Liver (tissue), 8 donors: ENCODE measurements at regions not wholly inside any gene's neighbourhood (a gene's known extent, or its start where the extent isn't known, plus 50 kb on each side); places are given as distances from the start of the nearest gene placed in this dataset.

Source experiments
- DNase-seq: peaks from one replicate; pipeline ENCODE4 v3.0.0-alpha.2; 2017; ENCODE audit warnings: low spot score
- H3K27ac ChIP-seq, 2 donors: one replicate each; pipeline ENCODE4 v1.7.0; 2013; ENCODE audit warnings: inconsistent platforms in 2 of 2, low read length in 2 of 2, control low read depth in 1 of 2, low read depth in 1 of 2, mild to moderate bottlenecking in 1 of 2
- H3K27me3 ChIP-seq, 4 donors: one replicate each; pipeline versions ENCODE4 v1.6.1 to v1.7.0; 2013; ENCODE audit warnings: low read length in 3 of 4, inconsistent platforms in 1 of 4, mild to moderate bottlenecking in 1 of 4, moderate library complexity in 1 of 4; ENCODE audit not compliant: control insufficient read depth in 4 of 4, insufficient read depth in 4 of 4
- H3K36me3 ChIP-seq, 4 donors: one replicate each; pipeline versions ENCODE4 v1.6.1 to v1.7.0; 2013; ENCODE audit warnings: low read length in 3 of 4, mild to moderate bottlenecking in 3 of 4, low read depth in 1 of 4, moderate library complexity in 1 of 4; ENCODE audit not compliant: control insufficient read depth in 4 of 4, insufficient read depth in 3 of 4
- H3K4me1 ChIP-seq, 4 donors: one replicate each; pipeline versions ENCODE4 v1.6.1 to v1.7.0; 2013; ENCODE audit warnings: low read length in 3 of 4, mild to moderate bottlenecking in 3 of 4, moderate library complexity in 1 of 4; ENCODE audit not compliant: control insufficient read depth in 4 of 4, insufficient read depth in 4 of 4
- H3K4me3 ChIP-seq, 3 donors: one replicate each; pipeline versions ENCODE4 v1.6.1 to v1.7.0; 2013; ENCODE audit warnings: low read length in 3 of 3, control low read depth in 1 of 3, low read depth in 1 of 3, mild to moderate bottlenecking in 1 of 3
- H3K9ac ChIP-seq, 2 donors: one replicate each; pipeline ENCODE4 v1.7.0; 2013; ENCODE audit warnings: low read length in 2 of 2, mild to moderate bottlenecking in 2 of 2, moderate library complexity in 2 of 2, control low read depth in 1 of 2, low read depth in 1 of 2
- H3K9me3 ChIP-seq, 4 donors: one replicate each; pipeline versions ENCODE4 v1.6.1 to v1.7.0; 2013; ENCODE audit warnings: low read length in 3 of 4; ENCODE audit not compliant: control insufficient read depth in 4 of 4
- EGR1 ChIP-seq, 2 donors: IDR thresholded peaks; 2 replicates each; pipeline ENCODE4 v1.6.1; 2016 to 2018; ENCODE audit warnings: antibody characterized with exemption in 2 of 2, low read depth in 2 of 2
- GABPA ChIP-seq, 2 donors: IDR thresholded peaks in 1 of 2; conservative IDR thresholded peaks in 1 of 2; 2 replicates each; pipeline ENCODE4 v1.6.1; 2016; ENCODE audit warnings: antibody characterized with exemption in 2 of 2, mild to moderate bottlenecking in 1 of 2, moderate library complexity in 1 of 2
- HNF4A ChIP-seq, 2 donors: conservative IDR thresholded peaks; 2 replicates each; pipeline ENCODE4 v1.6.1; 2016; ENCODE audit warnings: antibody characterized with exemption in 2 of 2, mild to moderate bottlenecking in 2 of 2
- HNF4G ChIP-seq: IDR thresholded peaks from 2 replicates; pipeline ENCODE4 v1.6.1; 2016; ENCODE audit warnings: antibody characterized with exemption
- NR2F2 ChIP-seq: IDR thresholded peaks from 2 replicates; pipeline ENCODE4 v1.6.1; 2016; ENCODE audit warnings: antibody characterized with exemption
- RAD21 ChIP-seq, 2 donors: IDR thresholded peaks; 2 replicates each; pipeline ENCODE4 v1.6.1; 2016; ENCODE audit warnings: antibody characterized with exemption in 2 of 2, mild to moderate bottlenecking in 2 of 2
- RXRA ChIP-seq, 2 donors: IDR thresholded peaks; 2 replicates each; pipeline ENCODE4 v1.6.1; 2017 to 2018; ENCODE audit warnings: antibody characterized with exemption in 2 of 2, mild to moderate bottlenecking in 1 of 2
- TAF1 ChIP-seq: conservative IDR thresholded peaks from 2 replicates; pipeline ENCODE4 v1.6.1; 2016; ENCODE audit warnings: antibody characterized with exemption, mild to moderate bottlenecking
- YY1 ChIP-seq: IDR thresholded peaks from 2 replicates; pipeline ENCODE4 v1.6.1; 2016; ENCODE audit warnings: antibody characterized with exemption, mild to moderate bottlenecking
- WGBS: extraction: QIAGEN DNeasy Blood & Tissue Kit; methylation state at CpG from one replicate; pipeline ENCODE4 v1.1.7; 2013; 5-methylcytosine and 5-hydroxymethylcytosine counted together
- TF ChIP-seq, protein P1 (sequence below): fragments of 150-350 bp; IDR thresholded peaks from 2 replicates; pipeline ENCODE4 v1.5.1; 2017; ENCODE audit warnings: improper control_type of control experiment, low read depth, low read length; ENCODE audit not compliant: missing input control
- TF ChIP-seq, protein P2 (sequence below): IDR thresholded peaks from 2 replicates; pipeline ENCODE4 v1.6.1; 2016; ENCODE audit warnings: antibody characterized with exemption, mild to moderate bottlenecking
- TF ChIP-seq, protein P3 (sequence below): IDR thresholded peaks from 2 replicates; pipeline ENCODE4 v1.6.1; 2016; ENCODE audit warnings: antibody characterized with exemption
- donor health status: healthy.
- donor health status: healthy.
- donor health status: healthy.
- donor health status: healthy.
- donor health status: healthy.

DNA sequence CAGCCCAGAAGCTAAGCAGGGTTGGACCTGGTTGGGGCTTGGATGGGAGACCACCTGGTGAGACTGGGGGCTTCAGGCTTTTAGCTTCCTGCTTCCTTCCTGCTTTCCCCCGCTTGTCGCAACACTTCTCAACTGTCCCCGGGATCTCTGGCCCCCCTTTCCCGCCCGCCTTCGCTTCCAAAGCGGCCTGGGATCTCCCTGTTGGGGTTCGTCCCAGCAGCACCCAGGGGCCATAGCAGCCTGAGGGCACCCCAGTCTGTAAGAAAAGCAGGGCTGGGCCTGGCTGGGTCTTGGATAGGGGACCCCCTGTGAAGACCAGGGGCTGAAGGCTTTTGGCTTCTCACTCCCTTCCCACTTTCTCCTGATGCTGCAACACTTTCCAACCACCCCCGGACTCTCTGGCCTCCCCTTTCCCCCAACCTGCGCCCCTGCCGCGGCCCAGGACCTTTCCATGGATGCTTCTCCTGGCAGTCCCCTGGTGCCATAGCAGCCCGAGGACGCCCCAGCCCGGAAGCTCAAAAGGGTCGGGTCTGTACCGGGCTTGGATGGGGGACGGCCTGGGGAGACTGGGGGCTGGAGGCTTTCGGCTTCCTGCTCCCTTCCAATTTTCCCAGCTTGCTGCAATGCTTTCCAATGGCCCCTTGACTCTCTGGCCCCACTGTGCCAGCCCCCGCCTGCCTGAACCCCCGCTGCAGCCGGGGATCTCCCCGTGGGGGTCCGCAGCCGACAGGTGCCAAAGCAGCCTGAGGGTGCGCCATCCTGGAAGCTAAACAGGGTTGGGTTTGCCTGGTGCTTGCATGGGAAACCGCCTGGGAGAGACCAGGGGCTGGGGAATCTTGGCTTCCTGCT is 2276.2 kb downstream of the TP53TG3F start:
- WGBS: 79% methylated on average over 27 of the region's 27 CpGs
- peak; percentile 6 for DNase-seq
- H3K9ac ChIP-seq: no peak overlapping the region
- no peaks in the 10 kb centered on the region for H3K4me1 ChIP-seq
- no peaks in the 10 kb centered on the region for H3K27me3 ChIP-seq
- no peak overlapping the region for H3K27ac ChIP-seq
- no peak overlapping the region for H3K4me3 ChIP-seq
- H3K9me3 ChIP-seq: no peaks in the 10 kb centered on the region
- H3K36me3 ChIP-seq: no peaks in the 10 kb centered on the region
- no peak for TF ChIP-seq RXRA (IDR thresholded peaks at IDR 0.05)
- TF ChIP-seq, protein P1, sequence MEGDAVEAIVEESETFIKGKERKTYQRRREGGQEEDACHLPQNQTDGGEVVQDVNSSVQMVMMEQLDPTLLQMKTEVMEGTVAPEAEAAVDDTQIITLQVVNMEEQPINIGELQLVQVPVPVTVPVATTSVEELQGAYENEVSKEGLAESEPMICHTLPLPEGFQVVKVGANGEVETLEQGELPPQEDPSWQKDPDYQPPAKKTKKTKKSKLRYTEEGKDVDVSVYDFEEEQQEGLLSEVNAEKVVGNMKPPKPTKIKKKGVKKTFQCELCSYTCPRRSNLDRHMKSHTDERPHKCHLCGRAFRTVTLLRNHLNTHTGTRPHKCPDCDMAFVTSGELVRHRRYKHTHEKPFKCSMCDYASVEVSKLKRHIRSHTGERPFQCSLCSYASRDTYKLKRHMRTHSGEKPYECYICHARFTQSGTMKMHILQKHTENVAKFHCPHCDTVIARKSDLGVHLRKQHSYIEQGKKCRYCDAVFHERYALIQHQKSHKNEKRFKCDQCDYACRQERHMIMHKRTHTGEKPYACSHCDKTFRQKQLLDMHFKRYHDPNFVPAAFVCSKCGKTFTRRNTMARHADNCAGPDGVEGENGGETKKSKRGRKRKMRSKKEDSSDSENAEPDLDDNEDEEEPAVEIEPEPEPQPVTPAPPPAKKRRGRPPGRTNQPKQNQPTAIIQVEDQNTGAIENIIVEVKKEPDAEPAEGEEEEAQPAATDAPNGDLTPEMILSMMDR: no peak
- no peak for TF ChIP-seq RAD21 (IDR thresholded peaks at IDR 0.05)
- TF ChIP-seq NR2F2: no peak
- TF ChIP-seq, protein P2, sequence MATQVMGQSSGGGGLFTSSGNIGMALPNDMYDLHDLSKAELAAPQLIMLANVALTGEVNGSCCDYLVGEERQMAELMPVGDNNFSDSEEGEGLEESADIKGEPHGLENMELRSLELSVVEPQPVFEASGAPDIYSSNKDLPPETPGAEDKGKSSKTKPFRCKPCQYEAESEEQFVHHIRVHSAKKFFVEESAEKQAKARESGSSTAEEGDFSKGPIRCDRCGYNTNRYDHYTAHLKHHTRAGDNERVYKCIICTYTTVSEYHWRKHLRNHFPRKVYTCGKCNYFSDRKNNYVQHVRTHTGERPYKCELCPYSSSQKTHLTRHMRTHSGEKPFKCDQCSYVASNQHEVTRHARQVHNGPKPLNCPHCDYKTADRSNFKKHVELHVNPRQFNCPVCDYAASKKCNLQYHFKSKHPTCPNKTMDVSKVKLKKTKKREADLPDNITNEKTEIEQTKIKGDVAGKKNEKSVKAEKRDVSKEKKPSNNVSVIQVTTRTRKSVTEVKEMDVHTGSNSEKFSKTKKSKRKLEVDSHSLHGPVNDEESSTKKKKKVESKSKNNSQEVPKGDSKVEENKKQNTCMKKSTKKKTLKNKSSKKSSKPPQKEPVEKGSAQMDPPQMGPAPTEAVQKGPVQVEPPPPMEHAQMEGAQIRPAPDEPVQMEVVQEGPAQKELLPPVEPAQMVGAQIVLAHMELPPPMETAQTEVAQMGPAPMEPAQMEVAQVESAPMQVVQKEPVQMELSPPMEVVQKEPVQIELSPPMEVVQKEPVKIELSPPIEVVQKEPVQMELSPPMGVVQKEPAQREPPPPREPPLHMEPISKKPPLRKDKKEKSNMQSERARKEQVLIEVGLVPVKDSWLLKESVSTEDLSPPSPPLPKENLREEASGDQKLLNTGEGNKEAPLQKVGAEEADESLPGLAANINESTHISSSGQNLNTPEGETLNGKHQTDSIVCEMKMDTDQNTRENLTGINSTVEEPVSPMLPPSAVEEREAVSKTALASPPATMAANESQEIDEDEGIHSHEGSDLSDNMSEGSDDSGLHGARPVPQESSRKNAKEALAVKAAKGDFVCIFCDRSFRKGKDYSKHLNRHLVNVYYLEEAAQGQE: no peak
- no peak for TF ChIP-seq HNF4G
- no peak for TF ChIP-seq EGR1 (IDR thresholded peaks at IDR 0.05; ENCODE audit: low read depth in 2 of 2)
- no peak for TF ChIP-seq TAF1
- no peak for TF ChIP-seq YY1
- no peak for TF ChIP-seq GABPA (IDR thresholded peaks at IDR 0.05 in 1 of 2, conservative IDR thresholded peaks at IDR 0.05 in 1 of 2)
- TF ChIP-seq, protein P3, sequence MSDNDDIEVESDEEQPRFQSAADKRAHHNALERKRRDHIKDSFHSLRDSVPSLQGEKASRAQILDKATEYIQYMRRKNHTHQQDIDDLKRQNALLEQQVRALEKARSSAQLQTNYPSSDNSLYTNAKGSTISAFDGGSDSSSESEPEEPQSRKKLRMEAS: no peak

DNA sequence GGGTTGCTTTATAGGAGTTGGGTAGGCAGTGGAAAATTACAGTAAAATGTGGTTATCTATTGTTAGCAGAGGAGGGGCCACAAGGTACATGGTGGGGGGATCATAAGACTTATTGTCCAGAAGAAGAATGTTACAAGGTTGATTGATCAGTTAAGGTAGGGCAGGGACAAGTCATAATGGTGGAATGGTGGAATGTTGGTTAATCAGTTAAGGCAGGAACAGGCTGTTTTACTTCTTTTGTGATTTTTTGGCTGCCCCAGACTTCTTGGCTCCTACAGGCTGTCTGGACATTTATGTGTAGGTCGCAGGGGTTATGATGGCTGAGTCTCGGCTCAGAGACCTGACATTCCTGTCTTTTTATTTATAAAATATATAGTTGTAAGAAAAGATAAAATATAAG is 2277.1 kb downstream of the TP53TG3F start:
- no peak for TF ChIP-seq HNF4A (conservative IDR thresholded peaks at IDR 0.05)
- Histone ChIP-seq H3K4me1 (no peaks in the 10 kb centered on the region), H3K27me3 (no peaks in the 10 kb centered on the region), H3K9me3 (no peaks in the 10 kb centered on the region), H3K27ac (no peak overlapping the region), H3K9ac (no peak overlapping the region), H3K4me3 (no peak overlapping the region), H3K36me3 (no peaks in the 10 kb centered on the region)
- DNase-seq: peak; percentile 1
- WGBS: 66% methylated on average over 2 of the region's 2 CpGs
